ENCODE measurements at regions not wholly inside any gene's neighbourhood (a gene's known extent, or its start where the extent isn't known, plus 50 kb on each side); places are given as distances from the start of the nearest gene placed in this dataset.

- no peak for TF ChIP-seq CTCF (IDR thresholded peaks at IDR 0.05)
- no peak for TF ChIP-seq POLR2A (IDR thresholded peaks at IDR 0.05)
Measured at GRCh38 chr4:164212714-164213113, 541.2 kb upstream of the SMIM31 start.
